ENCODE measurements at regions not wholly inside any gene's neighbourhood (a gene's known extent, or its start where the extent isn't known, plus 50 kb on each side); places are given as distances from the start of the nearest gene placed in this dataset.

- Histone ChIP-seq H3K27me3 (ENCODE audit: low read depth, low read length) (peaks cover 20% of the 10 kb centered on the region), H3K79me2 (ENCODE audit: low read length) (no peaks in the 10 kb centered on the region), H3K27ac (ENCODE audit: low read length) (no peak overlapping the region), H3K4me1 (ENCODE audit: low read length) (peaks cover 24% of the 10 kb centered on the region), H2AFZ (ENCODE audit: low read depth, low read length) (no peak overlapping the region), H4K20me1 (ENCODE audit: insufficient read depth, low read length) (no peaks in the 10 kb centered on the region), H3K36me3 (replicated peaks; ENCODE audit: low read depth, low read length) (no peaks in the 10 kb centered on the region), H3K4me2 (ENCODE audit: low read length) (peak overlapping the region; percentile 20), H3K9ac (ENCODE audit: low read length) (no peak overlapping the region), H3K9me3 (ENCODE audit: insufficient read depth, low read length) (no peaks in the 10 kb centered on the region), H3K4me3 (ENCODE audit: low read length) (no peak overlapping the region)
- TF ChIP-seq EZH2phosphoT487 (IDR thresholded peaks at IDR 0.05; ENCODE audit: low read depth) (no peak), CTCF (IDR thresholded peaks at IDR 0.05; ENCODE audit: low read depth, low read length) (no peak)
These were observed 272.5 kb upstream of the JAG1 start for GRCh38 chr20:10946124-10946880.

GRCh38 chr20:10947726-10948125, 273.9 kb upstream of the JAG1 start:
- H3K9me3 ChIP-seq (ENCODE audit: insufficient read depth, low read length), result no peaks in the 10 kb centered on the region
- no peaks in the 10 kb centered on the region for H4K20me1 ChIP-seq (ENCODE audit: insufficient read depth, low read length)
- H3K4me1 ChIP-seq (ENCODE audit: low read length), result peaks cover 18% of the 10 kb centered on the region
- H3K4me2 ChIP-seq (ENCODE audit: low read length), result no peak overlapping the region
- TF ChIP-seq EZH2phosphoT487 (IDR thresholded peaks at IDR 0.05; ENCODE audit: low read depth) (no peak), CTCF (IDR thresholded peaks at IDR 0.05; ENCODE audit: low read depth, low read length) (no peak)
- H3K27me3 ChIP-seq (ENCODE audit: low read depth, low read length), result peaks cover 19% of the 10 kb centered on the region
- no peak overlapping the region for H3K27ac ChIP-seq (ENCODE audit: low read length)
- H3K36me3 ChIP-seq (replicated peaks; ENCODE audit: low read depth, low read length), result no peaks in the 10 kb centered on the region
- H3K79me2 ChIP-seq (ENCODE audit: low read length), result no peaks in the 10 kb centered on the region
- no peak overlapping the region for H2AFZ ChIP-seq (ENCODE audit: low read depth, low read length)
- H3K4me3 ChIP-seq (ENCODE audit: low read length), result no peak overlapping the region
- no peak overlapping the region for H3K9ac ChIP-seq (ENCODE audit: low read length)

- peaks cover 16% of the 10 kb centered on the region for H3K4me1 ChIP-seq (ENCODE audit: low read length)
- no peak overlapping the region for H3K9ac ChIP-seq (ENCODE audit: low read length)
- no peak overlapping the region for H3K4me2 ChIP-seq (ENCODE audit: low read length)
- H2AFZ ChIP-seq (ENCODE audit: low read depth, low read length), result no peak overlapping the region
- no peak for TF ChIP-seq EZH2phosphoT487 (IDR thresholded peaks at IDR 0.05; ENCODE audit: low read depth)
- no peak for TF ChIP-seq CTCF (IDR thresholded peaks at IDR 0.05; ENCODE audit: low read depth, low read length)
- no peaks in the 10 kb centered on the region for H4K20me1 ChIP-seq (ENCODE audit: insufficient read depth, low read length)
- no peak overlapping the region for H3K27ac ChIP-seq (ENCODE audit: low read length)
- 0 out of 2 replicates have a peak, but pooled peaks cover 6% of the 10 kb centered on the region for H3K27me3 ChIP-seq (ENCODE audit: low read depth, low read length)
- no peaks in the 10 kb centered on the region for H3K9me3 ChIP-seq (ENCODE audit: insufficient read depth, low read length)
- H3K79me2 ChIP-seq (ENCODE audit: low read length), result no peaks in the 10 kb centered on the region
- H3K36me3 ChIP-seq (replicated peaks; ENCODE audit: low read depth, low read length), result no peaks in the 10 kb centered on the region
- no peak overlapping the region for H3K4me3 ChIP-seq (ENCODE audit: low read length)
These were observed 276.4 kb upstream of the JAG1 start for GRCh38 chr20:10949930-10950783.

GRCh38 chr20:10951216-10951615, 277.4 kb upstream of the JAG1 start:
- H3K4me3 ChIP-seq (ENCODE audit: low read length), result no peak overlapping the region
- 0 out of 2 replicates have a peak, but pooled peaks cover 6% of the 10 kb centered on the region for H3K27me3 ChIP-seq (ENCODE audit: low read depth, low read length)
- no peaks in the 10 kb centered on the region for H3K9me3 ChIP-seq (ENCODE audit: insufficient read depth, low read length)
- H3K4me2 ChIP-seq (ENCODE audit: low read length), result no peak overlapping the region
- no peak overlapping the region for H3K9ac ChIP-seq (ENCODE audit: low read length)
- H3K36me3 ChIP-seq (replicated peaks; ENCODE audit: low read depth, low read length), result no peaks in the 10 kb centered on the region
- H4K20me1 ChIP-seq (ENCODE audit: insufficient read depth, low read length), result no peaks in the 10 kb centered on the region
- H3K79me2 ChIP-seq (ENCODE audit: low read length), result no peaks in the 10 kb centered on the region
- peaks cover 6% of the 10 kb centered on the region for H3K4me1 ChIP-seq (ENCODE audit: low read length)
- no peak overlapping the region for H2AFZ ChIP-seq (ENCODE audit: low read depth, low read length)
- no peak for TF ChIP-seq EZH2phosphoT487 (IDR thresholded peaks at IDR 0.05; ENCODE audit: low read depth)
- no peak for TF ChIP-seq CTCF (IDR thresholded peaks at IDR 0.05; ENCODE audit: low read depth, low read length)
- no peak overlapping the region for H3K27ac ChIP-seq (ENCODE audit: low read length)

All from OCI-LY3 (cell line).